GM21723 (cell line): ENCODE measurements at regions not wholly inside any gene's neighbourhood (a gene's known extent, or its start where the extent isn't known, plus 50 kb on each side); places are given as distances from the start of the nearest gene placed in this dataset.

ENCODE experiments used
- ATAC-seq: cut with Tn5 transposase; IDR thresholded peaks from one replicate; pipeline ENCODE4 v1.9.1; 2021; ENCODE audit warnings: mild to moderate bottlenecking, moderate library complexity; ENCODE audit not compliant: unreplicated experiment

- ATAC-seq, result no peak
Observed at GRCh38 chr5:167008705-167009104, 1282.7 kb upstream of the WWC1 start.

GRCh38 chr5:167011196-167011595 is 1280.2 kb upstream of the WWC1 start:
- no peak for ATAC-seq

GRCh38 chr5:167012123-167013034 is 1279.1 kb upstream of the WWC1 start:
- ATAC-seq, result no peak

DNA sequence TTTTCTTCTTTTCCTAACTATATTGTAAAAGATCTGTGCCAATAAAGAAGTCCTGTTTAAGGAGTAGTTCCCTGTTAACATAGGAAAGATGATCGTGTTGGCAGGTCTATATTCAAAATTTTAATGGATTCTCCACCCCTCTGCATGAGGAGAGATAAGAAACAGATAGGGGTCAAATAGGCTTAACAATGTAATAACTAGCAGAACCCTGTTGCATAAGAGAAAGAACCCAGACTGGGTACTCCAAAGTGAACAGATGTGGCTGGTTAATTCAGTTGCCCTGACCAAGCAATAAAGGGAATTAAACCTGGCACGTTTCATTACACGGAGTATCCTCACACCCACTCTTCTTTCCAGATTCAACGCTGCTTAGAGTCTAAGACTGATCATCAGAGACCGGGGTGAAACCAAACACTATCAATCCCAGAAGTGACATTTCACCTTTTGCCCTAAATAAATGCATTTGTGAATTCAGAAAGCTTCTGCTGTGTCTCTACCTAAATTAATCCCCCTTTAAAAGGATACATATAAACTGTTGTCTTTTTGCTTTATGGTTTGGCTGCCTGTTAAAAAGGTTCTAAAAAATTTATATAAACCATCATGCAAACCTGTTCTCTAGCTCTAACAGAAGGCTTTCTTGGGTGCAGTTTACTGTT is 1276.9 kb upstream of the WWC1 start:
- no peak for ATAC-seq

DNA sequence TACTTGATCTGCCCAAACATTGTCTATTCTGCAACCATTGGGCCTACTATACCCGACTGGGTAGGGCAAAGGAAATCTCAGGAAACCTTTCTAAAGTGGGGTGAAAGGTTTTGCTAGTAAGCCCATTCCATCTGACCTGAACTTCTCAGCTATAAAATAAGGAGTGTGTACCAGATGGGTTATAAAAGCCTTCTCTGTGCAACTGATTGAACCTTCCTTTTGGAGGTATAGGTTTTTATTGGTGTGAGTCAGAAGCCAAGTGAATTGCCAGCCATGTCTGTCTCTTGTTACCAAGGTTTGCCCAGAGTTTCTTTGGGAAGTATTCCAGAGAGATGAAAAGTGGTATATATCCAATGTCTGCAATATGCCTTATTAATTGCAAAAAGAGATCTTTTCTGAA is 1271.0 kb upstream of the WWC1 start:
- ATAC-seq, result no peak

- no peak for ATAC-seq
Observed at GRCh38 chr5:167029488-167029887, 1262.0 kb upstream of the WWC1 start.

- ATAC-seq, result no peak
Observed at GRCh38 chr5:167030500-167031120, 1260.8 kb upstream of the WWC1 start.

DNA sequence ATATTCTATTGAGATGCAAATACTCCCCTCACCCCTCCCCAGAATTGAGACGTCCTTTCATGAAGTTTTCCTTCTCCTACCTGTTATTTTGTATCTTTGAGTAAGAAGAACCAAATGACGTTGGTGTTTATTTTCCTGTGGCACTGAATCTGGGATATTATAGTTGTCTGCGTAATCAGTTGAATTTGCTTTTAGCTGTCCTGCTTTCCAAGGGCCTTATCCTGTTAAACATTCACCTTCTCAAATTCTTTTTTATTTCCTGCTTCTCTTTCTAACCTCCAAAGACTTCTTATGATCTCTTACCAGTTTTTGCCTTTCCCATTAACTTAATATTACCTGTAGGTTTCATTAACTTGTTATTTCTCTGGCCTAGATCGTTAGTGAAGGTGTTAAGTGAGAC is 1254.9 kb upstream of the WWC1 start:
- ATAC-seq, result no peak

- ATAC-seq, result peak; percentile 81
Observed at GRCh38 chr5:167049043-167049663, 1242.3 kb upstream of the WWC1 start.

- no peak for ATAC-seq
Observed at GRCh38 chr5:167049771-167050567, 1241.5 kb upstream of the WWC1 start.

GRCh38 chr5:167050568-167051401 is 1240.7 kb upstream of the WWC1 start:
- ATAC-seq, result no peak

DNA sequence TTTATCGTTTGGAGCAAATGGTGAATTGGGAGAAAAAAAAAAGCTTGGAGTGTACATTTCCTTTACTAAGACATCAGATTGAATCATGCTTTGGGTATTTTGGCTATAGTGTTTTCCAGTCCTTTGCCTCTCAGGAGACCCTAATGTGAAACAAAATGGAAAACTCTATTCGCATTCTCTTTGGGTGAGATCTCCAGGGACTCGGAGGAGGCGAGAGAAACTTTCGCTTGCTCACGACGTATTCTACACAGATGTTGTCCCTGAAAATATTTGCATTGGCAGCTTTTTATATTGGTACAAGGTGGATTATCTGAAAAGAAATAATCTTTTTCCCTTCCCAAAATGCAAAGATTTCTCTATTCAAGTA is 1240.1 kb upstream of the WWC1 start:
- no peak for ATAC-seq

GRCh38 chr5:167052791-167053190 is 1238.7 kb upstream of the WWC1 start:
- ATAC-seq, result no peak

- no peak for ATAC-seq
Observed at GRCh38 chr5:167057665-167058064, 1233.8 kb upstream of the WWC1 start.

GRCh38 chr5:167061695-167062094 is 1229.8 kb upstream of the WWC1 start:
- no peak for ATAC-seq

GRCh38 chr5:167063116-167063515 is 1228.3 kb upstream of the WWC1 start:
- ATAC-seq, result no peak

DNA sequence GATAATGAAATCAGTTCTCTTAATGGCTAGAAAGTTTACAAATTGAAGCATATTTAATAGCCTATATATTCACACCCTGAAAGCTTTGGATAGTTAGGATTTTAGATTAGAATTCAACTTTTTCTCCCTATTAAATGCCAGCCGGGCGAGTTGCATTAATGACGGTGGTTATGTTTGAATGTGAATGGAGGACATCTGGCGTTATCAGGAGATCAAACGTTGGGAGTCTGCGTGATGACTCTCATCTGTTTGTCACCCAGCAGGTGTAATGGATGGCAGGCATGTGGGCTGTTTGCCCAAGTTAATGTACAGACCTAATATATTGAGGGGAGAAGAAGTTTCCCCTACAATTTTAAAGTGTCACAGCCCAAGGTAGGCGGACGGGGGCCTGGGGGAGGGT is 1227.7 kb upstream of the WWC1 start:
- no peak for ATAC-seq

DNA sequence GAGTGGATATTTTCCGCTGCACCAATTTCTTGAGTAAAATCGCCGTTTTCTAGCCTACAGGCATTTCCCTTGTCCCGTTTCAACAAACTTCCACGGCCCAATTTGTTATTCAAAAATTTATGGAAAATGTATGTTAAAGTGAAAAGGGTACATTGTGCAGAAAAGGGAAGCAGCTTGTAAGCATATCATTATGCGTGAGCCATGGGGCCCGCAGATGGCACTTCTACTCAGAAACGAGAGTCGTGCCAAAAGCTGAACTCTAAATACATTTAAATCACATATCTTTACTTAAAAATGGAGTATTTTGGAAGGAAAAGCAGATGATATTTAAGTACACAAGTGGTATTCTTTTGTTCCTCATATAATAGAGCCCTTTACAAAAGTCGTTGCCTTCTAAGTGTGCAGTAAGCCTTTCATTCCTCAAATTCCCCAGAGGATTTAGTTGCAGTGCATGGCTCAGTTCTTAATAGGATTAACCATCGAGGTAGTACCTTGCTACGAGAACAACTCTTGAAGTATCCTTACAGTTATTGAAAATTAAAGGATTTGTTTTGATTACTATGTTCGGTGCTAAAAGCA is 1227.2 kb upstream of the WWC1 start:
- no peak for ATAC-seq

GRCh38 chr5:167065794-167066193 is 1225.7 kb upstream of the WWC1 start:
- no peak for ATAC-seq
